H1 (cell line): ENCODE measurements at regions not wholly inside any gene's neighbourhood (a gene's known extent, or its start where the extent isn't known, plus 50 kb on each side); places are given as distances from the start of the nearest gene placed in this dataset.

Source experiments
- CTCF ChIA-PET: fragments of 300-600 bp; sonication (Branson Sonifier 250); formaldehyde crosslinking; loops from one replicate; lab custom pipeline; 2021; ENCODE audit not compliant: partially characterized antibody; lab: Charles Lee
- POLR2A ChIA-PET: fragments of 300-600 bp; sonication (Branson Sonifier 250); formaldehyde crosslinking; loops from one replicate; lab custom pipeline; 2021; ENCODE audit warnings: inconsistent platforms; ENCODE audit not compliant: partially characterized antibody; lab: Charles Lee
- DNase-seq, 2 experiments: peaks; one replicate each; pipeline versions ENCODE4 v3.0.0 to v3.0.0-alpha.2; 2010 to 2022; ENCODE audit warnings: low spot score in 2 of 2, low read depth in 1 of 2, mixed read lengths in 1 of 2
- FAIRE-seq: peaks from 2 replicates; lab custom pipeline; 2011; peaks lifted over from hg19 to GRCh38; lab: Jason Lieb, UNC
- H2AFZ ChIP-seq: 2 replicates; pipeline ENCODE4 v1.8.1; 2012; ENCODE audit warnings: low read length, inconsistent platforms
- H2AK5ac ChIP-seq: 2 replicates; pipeline ENCODE4 v1.6.1; 2013; ENCODE audit warnings: low read depth, low read length
- H2BK120ac ChIP-seq: replicated peaks from 2 replicates; pipeline ENCODE3; 2013; ENCODE audit warnings: low read depth, low read length, inconsistent platforms
- H2BK12ac ChIP-seq: 2 replicates; pipeline ENCODE4 v1.6.1; 2013; ENCODE audit warnings: low read depth, low read length
- H2BK15ac ChIP-seq: 2 replicates; pipeline ENCODE4 v1.6.1; 2013; ENCODE audit warnings: low read length
- H2BK20ac ChIP-seq: 2 replicates; pipeline ENCODE4 v1.6.1; 2013; ENCODE audit warnings: low read length
- H2BK5ac ChIP-seq: 2 replicates; pipeline ENCODE4 v1.6.1; 2013; ENCODE audit warnings: low read depth, low read length
- H3K14ac ChIP-seq: 2 replicates; pipeline ENCODE4 v1.6.1; 2013; ENCODE audit warnings: inconsistent platforms; ENCODE audit not compliant: insufficient read length
- H3K18ac ChIP-seq: 2 replicates; pipeline ENCODE4 v1.6.1; 2013; ENCODE audit warnings: low read length; ENCODE audit errors: extremely low read depth
- H3K23ac ChIP-seq: 2 replicates; pipeline ENCODE4 v1.6.1; 2013; ENCODE audit warnings: inconsistent platforms; ENCODE audit not compliant: insufficient read length
- H3K23me2 ChIP-seq: 2 replicates; pipeline ENCODE4 v1.6.1; 2013; ENCODE audit warnings: low read depth, low read length
- H3K27ac ChIP-seq: 2 replicates; pipeline ENCODE4 v1.6.1; 2011; ENCODE audit warnings: low read depth, low read length, inconsistent platforms
- H3K27me3 ChIP-seq, 4 experiments: replicated peaks in 1 of 4; 1 replicate in 1 of 4; 2 replicates in 3 of 4; pipeline versions ENCODE4 v1.6.1 to v1.8.1; 2011 to 2013; ENCODE audit warnings: low read length in 3 of 4, mild to moderate bottlenecking in 3 of 4, inconsistent platforms in 2 of 4, mixed read lengths in 2 of 4, moderate library complexity in 1 of 4; ENCODE audit not compliant: control insufficient read depth in 3 of 4, insufficient read depth in 3 of 4; ENCODE audit errors: extremely low read depth in 1 of 4
- H3K36me3 ChIP-seq, 4 experiments: 2 replicates each; pipeline versions ENCODE4 v1.6.1 to v1.8.1; 2011 to 2013; ENCODE audit warnings: mild to moderate bottlenecking in 4 of 4, low read length in 3 of 4, moderate library complexity in 2 of 4, control low read depth in 1 of 4, inconsistent platforms in 1 of 4; ENCODE audit not compliant: insufficient read depth in 4 of 4, control insufficient read depth in 2 of 4
- H3K4ac ChIP-seq: replicated peaks from 2 replicates; pipeline ENCODE3; 2013; ENCODE audit warnings: low read length, low read depth, mixed read lengths, inconsistent platforms; ENCODE audit not compliant: insufficient read length
- H3K4me1 ChIP-seq, 4 experiments: replicated peaks in 1 of 4; 1 replicate in 1 of 4; 2 replicates in 3 of 4; pipeline versions ENCODE4 v1.6.1 to v1.8.1; 2011 to 2013; ENCODE audit warnings: low read length in 3 of 4, inconsistent platforms in 2 of 4, mixed read lengths in 1 of 4; ENCODE audit not compliant: insufficient read depth in 4 of 4, control insufficient read depth in 3 of 4
- H3K4me2 ChIP-seq, 2 experiments: 2 replicates each; pipeline versions ENCODE4 v1.6.1 to v1.8.1; 2011 to 2013; ENCODE audit warnings: low read depth in 2 of 2, low read length in 2 of 2, control low read depth in 1 of 2, inconsistent platforms in 1 of 2, mild to moderate bottlenecking in 1 of 2; ENCODE audit not compliant: insufficient read depth in 1 of 2
- H3K4me3 ChIP-seq, 4 experiments: fragments of 200-600, 300-600 bp in 1 of 4; sonication (generic), shearing (Covaris generic), sonication (Bioruptor Twin) in 1 of 4; 2 replicates each; pipeline versions ENCODE4 v1.5.1 to v1.8.1; 2011 to 2016; ENCODE audit warnings: low read length in 4 of 4, low read depth in 3 of 4, control low read depth in 2 of 4, inconsistent platforms in 2 of 4, mild to moderate bottlenecking in 2 of 4, mixed read lengths in 1 of 4, moderate library complexity in 1 of 4; ENCODE audit not compliant: insufficient read depth in 2 of 4; ENCODE audit errors: extremely low read depth in 1 of 4
- H3K56ac ChIP-seq: replicated peaks from 2 replicates; pipeline ENCODE3; 2013; ENCODE audit warnings: low read depth, mild to moderate bottlenecking, mixed read lengths, low read length, inconsistent platforms; ENCODE audit not compliant: insufficient read length
- H3K79me1 ChIP-seq: 2 replicates; pipeline ENCODE4 v1.6.1; 2013; ENCODE audit warnings: low read depth, low read length, control low read depth
- H3K79me2 ChIP-seq, 2 experiments: 2 replicates each; pipeline versions ENCODE4 v1.6.1 to v1.8.1; 2012 to 2013; ENCODE audit warnings: low read length in 2 of 2, mild to moderate bottlenecking in 2 of 2, inconsistent platforms in 1 of 2; ENCODE audit not compliant: insufficient read depth in 2 of 2, control insufficient read depth in 1 of 2
- H3K9ac ChIP-seq, 4 experiments: replicated peaks in 1 of 4; 1 replicate in 1 of 4; 2 replicates in 3 of 4; pipeline versions ENCODE4 v1.6.1 to v1.8.1; 2011 to 2013; ENCODE audit warnings: low read depth in 3 of 4, low read length in 3 of 4, control low read depth in 2 of 4, mild to moderate bottlenecking in 2 of 4, moderate library complexity in 2 of 4, inconsistent platforms in 1 of 4; ENCODE audit errors: extremely low read depth in 1 of 4
- H3K9me3 ChIP-seq, 2 experiments: 2 replicates each; pipeline versions ENCODE4 v1.6.1 to v1.8.1; 2012 to 2013; ENCODE audit warnings: mild to moderate bottlenecking in 2 of 2, moderate library complexity in 2 of 2, control low read depth in 1 of 2, inconsistent platforms in 1 of 2, low read depth in 1 of 2, low read length in 1 of 2, mixed read lengths in 1 of 2; ENCODE audit not compliant: insufficient read depth in 2 of 2
- H4K20me1 ChIP-seq, 2 experiments: replicated peaks in 1 of 2; 2 replicates each; pipeline versions ENCODE3 to v1.8.1; 2011 to 2013; ENCODE audit warnings: inconsistent platforms in 2 of 2, low read length in 2 of 2, mild to moderate bottlenecking in 1 of 2; ENCODE audit not compliant: insufficient read depth in 2 of 2, control insufficient read depth in 1 of 2
- H4K5ac ChIP-seq: 2 replicates; pipeline ENCODE4 v1.6.1; 2013; ENCODE audit warnings: low read length, low read depth, mixed read lengths, inconsistent platforms; ENCODE audit not compliant: insufficient read length
- H4K8ac ChIP-seq: 2 replicates; pipeline ENCODE4 v1.8.0; 2013; ENCODE audit warnings: mild to moderate bottlenecking, moderate library complexity, low read length, inconsistent platforms; ENCODE audit not compliant: insufficient read depth; ENCODE audit errors: extremely low read depth
- H4K91ac ChIP-seq: replicated peaks from 2 replicates; pipeline ENCODE3; 2013; ENCODE audit warnings: low read length, mixed read lengths, inconsistent platforms; ENCODE audit not compliant: insufficient read length
- CEBPB ChIP-seq: IDR thresholded peaks from 2 replicates; pipeline ENCODE4 v1.6.1; 2012; ENCODE audit warnings: low read depth, low read length
- CTBP2 ChIP-seq: IDR thresholded peaks from 2 replicates; pipeline ENCODE4 v1.7.0; 2011; ENCODE audit warnings: borderline replicate concordance, mild to moderate bottlenecking, moderate library complexity, mixed read lengths, low read length; ENCODE audit not compliant: insufficient read depth, insufficient read length
- JUN ChIP-seq: IDR thresholded peaks from 2 replicates; pipeline ENCODE4 v1.6.1; 2011; ENCODE audit warnings: low read depth, mild to moderate bottlenecking, improper control_type of control experiment, low read length
- MAX ChIP-seq: IDR thresholded peaks from 2 replicates; pipeline ENCODE4 v1.6.1; 2012; ENCODE audit warnings: inconsistent platforms
- RXRA ChIP-seq: IDR thresholded peaks from 2 replicates; pipeline ENCODE4 v1.6.1; 2011; ENCODE audit warnings: low read depth, mild to moderate bottlenecking, low read length, moderate library complexity; ENCODE audit not compliant: insufficient read depth
- SIX5 ChIP-seq: IDR thresholded peaks from 2 replicates; pipeline ENCODE4 v1.6.1; 2011; ENCODE audit warnings: mild to moderate bottlenecking, low read depth, low read length
- SP4 ChIP-seq: IDR thresholded peaks from 2 replicates; pipeline ENCODE4 v1.6.1; 2012; ENCODE audit warnings: low read length, inconsistent platforms
- TEAD4 ChIP-seq: IDR thresholded peaks from 2 replicates; pipeline ENCODE4 v1.6.1; 2012; ENCODE audit warnings: low read depth, low read length, inconsistent platforms, mixed read lengths
- YY1 ChIP-seq: IDR thresholded peaks from 2 replicates; pipeline ENCODE4 v1.6.1; 2011; ENCODE audit warnings: low read depth, mild to moderate bottlenecking, low read length
- WGBS, 2 experiments: shearing (Covaris generic) in 1 of 2; methylation state at CpG; one replicate each; pipeline versions ENCODE4 v1.1.6 to v1.1.7; 2013 to 2015; ENCODE audit warnings: low lambda C conversion rate in 2 of 2, mixed read lengths in 2 of 2, inconsistent platforms in 1 of 2, low coverage in 1 of 2, missing lambda C conversion rate in 1 of 2; ENCODE audit not compliant: insufficient replicate concordance in 2 of 2, insufficient coverage in 1 of 2, insufficient read length in 1 of 2; ENCODE audit errors: extremely low coverage in 1 of 2, missing lambda C conversion rate in 1 of 2; 5-methylcytosine and 5-hydroxymethylcytosine counted together
- TF ChIP-seq, protein P1 (sequence below): IDR thresholded peaks from 2 replicates; pipeline ENCODE4 v1.6.1; 2012; ENCODE audit warnings: low read length, inconsistent platforms
- TF ChIP-seq, protein P2 (sequence below), 3 experiments: IDR thresholded peaks; 1 replicate in 2 of 3; 2 replicates in 1 of 3; pipeline versions ENCODE4 v1.5.1 to v1.6.1; 2011; ENCODE audit warnings: low read length in 3 of 3, mild to moderate bottlenecking in 3 of 3, inconsistent platforms in 2 of 3, low read depth in 1 of 3, moderate library complexity in 1 of 3; ENCODE audit not compliant: insufficient read depth in 1 of 3; ENCODE audit errors: control extremely low read depth in 1 of 3

- Histone ChIP-seq H2BK12ac (no peak overlapping the region), H3K18ac (no peak overlapping the region), H4K91ac (no peak overlapping the region), H3K27ac (no peak overlapping the region), H3K4ac (no peak overlapping the region), H2BK120ac (no peak overlapping the region), H4K5ac (no peak overlapping the region), H3K79me2 (no peaks in the 10 kb centered on the region), H2BK5ac (no peak overlapping the region), H3K56ac (no peak overlapping the region), H3K4me2 (no peak overlapping the region), H3K4me1 (no peaks in the 10 kb centered on the region), H3K23ac (no peak overlapping the region), H3K9me3 (no peaks in the 10 kb centered on the region; a peak in 1 of 4 replicates), H4K20me1 (no peaks in the 10 kb centered on the region), H2BK15ac (no peak overlapping the region), H2AFZ (no peak overlapping the region), H2BK20ac (no peak overlapping the region), H3K14ac (no peak overlapping the region), H4K8ac (no peak overlapping the region), H3K9ac (no peak overlapping the region), H3K36me3 (no peaks in the 10 kb centered on the region), H3K27me3 (no peaks in the 10 kb centered on the region), H3K79me1 (no peaks in the 10 kb centered on the region), H3K23me2 (no peaks in the 10 kb centered on the region; the same call in 1 of the 2 replicates), H2AK5ac (no peak overlapping the region), H3K4me3 (no peak overlapping the region)
- TF ChIP-seq JUN, result no peak
- TF ChIP-seq, protein P1, sequence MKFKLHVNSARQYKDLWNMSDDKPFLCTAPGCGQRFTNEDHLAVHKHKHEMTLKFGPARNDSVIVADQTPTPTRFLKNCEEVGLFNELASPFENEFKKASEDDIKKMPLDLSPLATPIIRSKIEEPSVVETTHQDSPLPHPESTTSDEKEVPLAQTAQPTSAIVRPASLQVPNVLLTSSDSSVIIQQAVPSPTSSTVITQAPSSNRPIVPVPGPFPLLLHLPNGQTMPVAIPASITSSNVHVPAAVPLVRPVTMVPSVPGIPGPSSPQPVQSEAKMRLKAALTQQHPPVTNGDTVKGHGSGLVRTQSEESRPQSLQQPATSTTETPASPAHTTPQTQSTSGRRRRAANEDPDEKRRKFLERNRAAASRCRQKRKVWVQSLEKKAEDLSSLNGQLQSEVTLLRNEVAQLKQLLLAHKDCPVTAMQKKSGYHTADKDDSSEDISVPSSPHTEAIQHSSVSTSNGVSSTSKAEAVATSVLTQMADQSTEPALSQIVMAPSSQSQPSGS, result no peak
- no peak for TF ChIP-seq YY1
- no peak for TF ChIP-seq TEAD4
- TF ChIP-seq MAX, result no peak
- TF ChIP-seq RXRA, result no peak
- no peak for TF ChIP-seq CEBPB
- no peak for TF ChIP-seq SIX5
- TF ChIP-seq SP4, result no peak
- TF ChIP-seq, protein P2, sequence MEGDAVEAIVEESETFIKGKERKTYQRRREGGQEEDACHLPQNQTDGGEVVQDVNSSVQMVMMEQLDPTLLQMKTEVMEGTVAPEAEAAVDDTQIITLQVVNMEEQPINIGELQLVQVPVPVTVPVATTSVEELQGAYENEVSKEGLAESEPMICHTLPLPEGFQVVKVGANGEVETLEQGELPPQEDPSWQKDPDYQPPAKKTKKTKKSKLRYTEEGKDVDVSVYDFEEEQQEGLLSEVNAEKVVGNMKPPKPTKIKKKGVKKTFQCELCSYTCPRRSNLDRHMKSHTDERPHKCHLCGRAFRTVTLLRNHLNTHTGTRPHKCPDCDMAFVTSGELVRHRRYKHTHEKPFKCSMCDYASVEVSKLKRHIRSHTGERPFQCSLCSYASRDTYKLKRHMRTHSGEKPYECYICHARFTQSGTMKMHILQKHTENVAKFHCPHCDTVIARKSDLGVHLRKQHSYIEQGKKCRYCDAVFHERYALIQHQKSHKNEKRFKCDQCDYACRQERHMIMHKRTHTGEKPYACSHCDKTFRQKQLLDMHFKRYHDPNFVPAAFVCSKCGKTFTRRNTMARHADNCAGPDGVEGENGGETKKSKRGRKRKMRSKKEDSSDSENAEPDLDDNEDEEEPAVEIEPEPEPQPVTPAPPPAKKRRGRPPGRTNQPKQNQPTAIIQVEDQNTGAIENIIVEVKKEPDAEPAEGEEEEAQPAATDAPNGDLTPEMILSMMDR (IDR thresholded peaks at IDR 0.05; ENCODE audit: control extremely low read depth in 1 of 3, insufficient read depth in 1 of 3, low read depth in 1 of 3, low read length in 3 of 3), result no peak
- TF ChIP-seq CTBP2, result no peak
- ChIA-PET CTCF (no interaction called here), POLR2A (no interaction called here)
- no peak for DNase-seq
- FAIRE-seq, result no peak
- 97% methylated on average over 1 of the region's 1 CpG; no CpG with 5 or more reads in 1 of the 2 experiments for WGBS, 2 experiments
Observed at GRCh38 chr4:127335732-127336131, 297.0 kb upstream of the INTU start.
